Neural cell (in vitro differentiated cells): ENCODE measurements at regions not wholly inside any gene's neighbourhood (a gene's known extent, or its start where the extent isn't known, plus 50 kb on each side); places are given as distances from the start of the nearest gene placed in this dataset.

ENCODE experiments used
- H2AFZ ChIP-seq: fragments of 200-600, 300-800 bp; sonication (generic), shearing (Covaris generic); 2 replicates; pipeline ENCODE4 v1.6.0; 2014; ENCODE audit warnings: low read depth, mild to moderate bottlenecking, antibody characterized with exemption, low read length, moderate library complexity
- H3F3A ChIP-seq: fragments of 200-600 bp; shearing (Covaris generic); 2 replicates; pipeline ENCODE4 v1.6.1; 2016; ENCODE audit warnings: mild to moderate bottlenecking, moderate library complexity, mixed read lengths, antibody characterized with exemption, low read length; ENCODE audit not compliant: insufficient read depth, poor library complexity, severe bottlenecking
- H3K27ac ChIP-seq: fragments of 200-600, 300-800 bp; sonication (generic), shearing (Covaris generic); 2 replicates; pipeline ENCODE4 v1.5.1; 2014; ENCODE audit warnings: mild to moderate bottlenecking, low read length, moderate library complexity
- H3K27me3 ChIP-seq: fragments of 300-800, 200-600 bp; sonication (generic), shearing (Covaris generic); 2 replicates; pipeline ENCODE4 v1.6.0; 2014; ENCODE audit warnings: mild to moderate bottlenecking, low read depth, low read length, moderate library complexity; ENCODE audit not compliant: insufficient read depth
- H3K36me3 ChIP-seq: fragments of 300-800, 200-600 bp; sonication (generic), shearing (Covaris generic); 2 replicates; pipeline ENCODE4 v1.5.1; 2014; ENCODE audit warnings: mild to moderate bottlenecking, antibody characterized with exemption, low read length, moderate library complexity; ENCODE audit not compliant: insufficient read depth
- H3K4me2 ChIP-seq: fragments of 300-800, 200-600 bp; sonication (generic), shearing (Covaris generic); 2 replicates; pipeline ENCODE4 v1.6.0; 2014; ENCODE audit warnings: mild to moderate bottlenecking, low read length
- H3K4me3 ChIP-seq: fragments of 300-800, 200-600 bp; sonication (generic), shearing (Covaris generic); 2 replicates; pipeline ENCODE4 v1.5.1; 2014; ENCODE audit warnings: mild to moderate bottlenecking, low read length, moderate library complexity
- H3K79me2 ChIP-seq: fragments of 200-600 bp; shearing (Covaris generic); replicated peaks from 2 replicates; pipeline ENCODE4 v1.6.0; 2014; ENCODE audit warnings: mild to moderate bottlenecking, low read length, moderate library complexity; ENCODE audit not compliant: insufficient read depth
- H3K9ac ChIP-seq: fragments of 300-800, 200-600 bp; sonication (generic), shearing (Covaris generic); 2 replicates; pipeline ENCODE4 v1.6.1; 2016; ENCODE audit warnings: mild to moderate bottlenecking, low read length, mixed read lengths
- H3K9me2 ChIP-seq: fragments of 200-600 bp; shearing (Covaris generic); 2 replicates; pipeline ENCODE4 v1.6.1; 2016; ENCODE audit warnings: mild to moderate bottlenecking, low read length, mixed read lengths; ENCODE audit not compliant: insufficient read depth
- H3K9me3 ChIP-seq: fragments of 200-600, 300-800 bp; sonication (generic), shearing (Covaris generic); 2 replicates; pipeline ENCODE4 v1.6.1; 2016; ENCODE audit warnings: mild to moderate bottlenecking, mixed run types, low read length, moderate library complexity, mixed read lengths
- H4K20me1 ChIP-seq: fragments of 200-600 bp; shearing (Covaris generic); 2 replicates; pipeline ENCODE4 v1.6.1; 2016; ENCODE audit warnings: mild to moderate bottlenecking, mixed run types; ENCODE audit not compliant: insufficient read depth
- EP300 ChIP-seq: fragments of 450-650 bp; conservative IDR thresholded peaks from 2 replicates; pipeline ENCODE4 v1.6.1; 2014; ENCODE audit warnings: antibody characterized with exemption, mild to moderate bottlenecking, moderate library complexity; ENCODE audit not compliant: poor library complexity, severe bottlenecking
- EZH2 ChIP-seq: fragments of 200-600, 300-800 bp; shearing (Covaris generic), sonication (generic); IDR thresholded peaks from 2 replicates; pipeline ENCODE4 v1.6.1; 2014; ENCODE audit warnings: antibody characterized with exemption, low read length, borderline replicate concordance, mild to moderate bottlenecking; ENCODE audit not compliant: insufficient read depth, poor library complexity, severe bottlenecking
- MXI1 ChIP-seq: fragments of 450-650 bp; conservative IDR thresholded peaks from 2 replicates; pipeline ENCODE4 v1.6.1; 2014; ENCODE audit warnings: antibody characterized with exemption, mild to moderate bottlenecking; ENCODE audit not compliant: poor library complexity, severe bottlenecking
- POLR2AphosphoS5 ChIP-seq: IDR thresholded peaks from 2 replicates; pipeline ENCODE4 v1.6.1; 2012
- RAD21 ChIP-seq: fragments of 450-650 bp; conservative IDR thresholded peaks from 2 replicates; pipeline ENCODE4 v1.6.1; 2014; ENCODE audit warnings: antibody characterized with exemption, mild to moderate bottlenecking, moderate library complexity
- SMC3 ChIP-seq: fragments of 450-650 bp; conservative IDR thresholded peaks from 2 replicates; pipeline ENCODE4 v1.6.1; 2014; ENCODE audit warnings: antibody characterized with exemption, mild to moderate bottlenecking, moderate library complexity; ENCODE audit not compliant: poor library complexity
- TAF1 ChIP-seq: IDR thresholded peaks from 2 replicates; pipeline ENCODE4 v1.6.1; 2012; ENCODE audit warnings: low read depth
- TF ChIP-seq, protein P1 (sequence below): fragments of 450-650 bp; IDR thresholded peaks from 2 replicates; pipeline ENCODE4 v1.5.1; 2014; ENCODE audit warnings: antibody characterized with exemption, mild to moderate bottlenecking, moderate library complexity; ENCODE audit not compliant: poor library complexity, severe bottlenecking
- TF ChIP-seq, protein P2 (sequence below): IDR thresholded peaks from 2 replicates; pipeline ENCODE4 v1.6.1; 2012; ENCODE audit warnings: borderline replicate concordance

DNA sequence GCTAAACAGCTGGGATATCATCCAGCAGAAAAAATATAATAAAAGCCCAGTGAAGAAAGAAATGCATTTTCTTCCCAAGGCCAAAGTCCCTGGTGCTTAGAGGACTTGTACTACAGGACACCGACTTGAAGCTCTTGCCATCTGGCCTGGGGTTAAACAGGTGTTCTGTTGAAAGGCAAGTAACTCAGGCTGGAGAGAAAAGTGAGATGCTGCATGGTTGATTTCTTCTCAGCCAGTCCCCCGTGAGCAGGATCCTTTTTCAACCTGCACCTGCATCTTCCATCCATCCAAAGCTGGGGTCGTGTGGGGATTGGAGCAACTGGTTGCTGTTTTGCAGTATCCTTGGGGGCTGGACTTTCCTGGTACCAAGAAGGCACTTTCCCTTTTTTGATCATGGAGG lies 146.1 kb upstream of the RPS23 start:
- Histone ChIP-seq H2AFZ (no peak overlapping the region), H3K27ac (no peak overlapping the region), H3K79me2 (no peaks in the 10 kb centered on the region), H4K20me1 (no peaks in the 10 kb centered on the region), H3K9me2 (no peaks in the 10 kb centered on the region), H3K9me3 (no peaks in the 10 kb centered on the region), H3K4me3 (no peak overlapping the region), H3K9ac (no peak overlapping the region), H3K4me2 (no peak overlapping the region), H3K27me3 (no peaks in the 10 kb centered on the region), H3F3A (no peaks in the 10 kb centered on the region), H3K36me3 (no peaks in the 10 kb centered on the region)
- TF ChIP-seq RAD21 (no peak), EP300 (no peak), MXI1 (no peak)
- TF ChIP-seq, protein P1, sequence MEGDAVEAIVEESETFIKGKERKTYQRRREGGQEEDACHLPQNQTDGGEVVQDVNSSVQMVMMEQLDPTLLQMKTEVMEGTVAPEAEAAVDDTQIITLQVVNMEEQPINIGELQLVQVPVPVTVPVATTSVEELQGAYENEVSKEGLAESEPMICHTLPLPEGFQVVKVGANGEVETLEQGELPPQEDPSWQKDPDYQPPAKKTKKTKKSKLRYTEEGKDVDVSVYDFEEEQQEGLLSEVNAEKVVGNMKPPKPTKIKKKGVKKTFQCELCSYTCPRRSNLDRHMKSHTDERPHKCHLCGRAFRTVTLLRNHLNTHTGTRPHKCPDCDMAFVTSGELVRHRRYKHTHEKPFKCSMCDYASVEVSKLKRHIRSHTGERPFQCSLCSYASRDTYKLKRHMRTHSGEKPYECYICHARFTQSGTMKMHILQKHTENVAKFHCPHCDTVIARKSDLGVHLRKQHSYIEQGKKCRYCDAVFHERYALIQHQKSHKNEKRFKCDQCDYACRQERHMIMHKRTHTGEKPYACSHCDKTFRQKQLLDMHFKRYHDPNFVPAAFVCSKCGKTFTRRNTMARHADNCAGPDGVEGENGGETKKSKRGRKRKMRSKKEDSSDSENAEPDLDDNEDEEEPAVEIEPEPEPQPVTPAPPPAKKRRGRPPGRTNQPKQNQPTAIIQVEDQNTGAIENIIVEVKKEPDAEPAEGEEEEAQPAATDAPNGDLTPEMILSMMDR = no peak
- TF ChIP-seq, protein P2, sequence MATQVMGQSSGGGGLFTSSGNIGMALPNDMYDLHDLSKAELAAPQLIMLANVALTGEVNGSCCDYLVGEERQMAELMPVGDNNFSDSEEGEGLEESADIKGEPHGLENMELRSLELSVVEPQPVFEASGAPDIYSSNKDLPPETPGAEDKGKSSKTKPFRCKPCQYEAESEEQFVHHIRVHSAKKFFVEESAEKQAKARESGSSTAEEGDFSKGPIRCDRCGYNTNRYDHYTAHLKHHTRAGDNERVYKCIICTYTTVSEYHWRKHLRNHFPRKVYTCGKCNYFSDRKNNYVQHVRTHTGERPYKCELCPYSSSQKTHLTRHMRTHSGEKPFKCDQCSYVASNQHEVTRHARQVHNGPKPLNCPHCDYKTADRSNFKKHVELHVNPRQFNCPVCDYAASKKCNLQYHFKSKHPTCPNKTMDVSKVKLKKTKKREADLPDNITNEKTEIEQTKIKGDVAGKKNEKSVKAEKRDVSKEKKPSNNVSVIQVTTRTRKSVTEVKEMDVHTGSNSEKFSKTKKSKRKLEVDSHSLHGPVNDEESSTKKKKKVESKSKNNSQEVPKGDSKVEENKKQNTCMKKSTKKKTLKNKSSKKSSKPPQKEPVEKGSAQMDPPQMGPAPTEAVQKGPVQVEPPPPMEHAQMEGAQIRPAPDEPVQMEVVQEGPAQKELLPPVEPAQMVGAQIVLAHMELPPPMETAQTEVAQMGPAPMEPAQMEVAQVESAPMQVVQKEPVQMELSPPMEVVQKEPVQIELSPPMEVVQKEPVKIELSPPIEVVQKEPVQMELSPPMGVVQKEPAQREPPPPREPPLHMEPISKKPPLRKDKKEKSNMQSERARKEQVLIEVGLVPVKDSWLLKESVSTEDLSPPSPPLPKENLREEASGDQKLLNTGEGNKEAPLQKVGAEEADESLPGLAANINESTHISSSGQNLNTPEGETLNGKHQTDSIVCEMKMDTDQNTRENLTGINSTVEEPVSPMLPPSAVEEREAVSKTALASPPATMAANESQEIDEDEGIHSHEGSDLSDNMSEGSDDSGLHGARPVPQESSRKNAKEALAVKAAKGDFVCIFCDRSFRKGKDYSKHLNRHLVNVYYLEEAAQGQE = no peak

DNA sequence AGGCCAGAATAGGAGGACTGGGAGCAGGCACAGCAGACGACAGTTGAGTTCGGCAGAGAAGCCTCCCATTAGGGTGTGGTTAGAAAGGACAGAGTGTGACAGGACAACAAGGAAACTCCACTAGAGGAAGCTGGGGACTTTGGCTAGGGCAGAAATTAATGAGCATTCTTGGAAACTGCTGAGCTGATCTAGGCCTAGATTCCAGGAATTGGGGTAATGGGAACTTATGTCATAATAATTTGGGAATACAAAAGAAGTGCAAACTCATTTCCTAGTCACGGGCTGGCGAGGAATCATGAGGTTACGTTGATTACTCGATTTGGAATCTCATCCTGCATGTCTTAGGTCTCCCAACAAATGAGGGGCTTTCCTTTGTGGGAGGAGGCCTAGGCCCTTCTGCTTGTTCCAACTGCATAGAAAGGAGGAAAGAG lies 144.6 kb upstream of the RPS23 start:
- Histone ChIP-seq H3F3A (no peaks in the 10 kb centered on the region), H3K79me2 (no peaks in the 10 kb centered on the region), H3K9me2 (no peaks in the 10 kb centered on the region), H3K4me2 (no peak overlapping the region), H3K9me3 (no peaks in the 10 kb centered on the region), H4K20me1 (no peaks in the 10 kb centered on the region), H3K27me3 (no peaks in the 10 kb centered on the region), H3K9ac (no peak overlapping the region), H3K36me3 (no peaks in the 10 kb centered on the region), H3K27ac (no peak overlapping the region), H3K4me3 (no peak overlapping the region), H2AFZ (no peak overlapping the region)
- TF ChIP-seq EP300 (no peak), POLR2AphosphoS5 (no peak), RAD21 (no peak), SMC3 (no peak), TAF1 (no peak), MXI1 (no peak), EZH2 (no peak)
- TF ChIP-seq, protein P1 = no peak
- TF ChIP-seq, protein P2 = no peak
